MM.1S (cell line): ENCODE measurements at regions not wholly inside any gene's neighbourhood (a gene's known extent, or its start where the extent isn't known, plus 50 kb on each side); places are given as distances from the start of the nearest gene placed in this dataset.

Experiments
- EZH2phosphoT487 ChIP-seq: fragments of 300-600 bp; sonication (generic); IDR thresholded peaks from 2 replicates; pipeline ENCODE4 v1.6.1; 2018; ENCODE audit warnings: antibody characterized with exemption, low read length
- TF ChIP-seq, protein P1 (sequence below): fragments of 300-600 bp; sonication (generic); IDR thresholded peaks from 2 replicates; pipeline ENCODE4 v1.5.1; 2016; ENCODE audit warnings: antibody characterized with exemption, low read length, mixed read lengths

DNA sequence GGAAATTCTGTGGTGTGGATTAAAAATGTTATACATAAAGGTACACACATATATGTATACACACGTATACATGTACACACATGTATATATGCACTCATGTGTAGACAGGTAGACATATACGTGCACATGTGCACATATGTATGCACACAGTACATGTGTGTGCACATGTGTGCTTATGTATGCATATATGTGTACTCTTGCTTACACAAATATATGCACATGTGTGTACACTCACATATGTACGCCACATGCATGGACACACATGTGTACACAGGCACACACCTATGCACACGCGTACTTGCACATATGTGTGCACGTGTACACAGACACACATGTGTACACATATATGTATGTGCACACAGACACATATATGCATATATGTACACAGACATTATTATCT, 142.8 kb upstream of the SALL3 start:
- TF ChIP-seq, protein P1, sequence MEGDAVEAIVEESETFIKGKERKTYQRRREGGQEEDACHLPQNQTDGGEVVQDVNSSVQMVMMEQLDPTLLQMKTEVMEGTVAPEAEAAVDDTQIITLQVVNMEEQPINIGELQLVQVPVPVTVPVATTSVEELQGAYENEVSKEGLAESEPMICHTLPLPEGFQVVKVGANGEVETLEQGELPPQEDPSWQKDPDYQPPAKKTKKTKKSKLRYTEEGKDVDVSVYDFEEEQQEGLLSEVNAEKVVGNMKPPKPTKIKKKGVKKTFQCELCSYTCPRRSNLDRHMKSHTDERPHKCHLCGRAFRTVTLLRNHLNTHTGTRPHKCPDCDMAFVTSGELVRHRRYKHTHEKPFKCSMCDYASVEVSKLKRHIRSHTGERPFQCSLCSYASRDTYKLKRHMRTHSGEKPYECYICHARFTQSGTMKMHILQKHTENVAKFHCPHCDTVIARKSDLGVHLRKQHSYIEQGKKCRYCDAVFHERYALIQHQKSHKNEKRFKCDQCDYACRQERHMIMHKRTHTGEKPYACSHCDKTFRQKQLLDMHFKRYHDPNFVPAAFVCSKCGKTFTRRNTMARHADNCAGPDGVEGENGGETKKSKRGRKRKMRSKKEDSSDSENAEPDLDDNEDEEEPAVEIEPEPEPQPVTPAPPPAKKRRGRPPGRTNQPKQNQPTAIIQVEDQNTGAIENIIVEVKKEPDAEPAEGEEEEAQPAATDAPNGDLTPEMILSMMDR = no peak
- TF ChIP-seq EZH2phosphoT487 = no peak
